Neural progenitor cell (in vitro differentiated cells): ENCODE measurements at regions not wholly inside any gene's neighbourhood (a gene's known extent, or its start where the extent isn't known, plus 50 kb on each side); places are given as distances from the start of the nearest gene placed in this dataset.

Experiments used
- EZH2 ChIP-seq: fragments of 200-600 bp; sonication (generic); IDR thresholded peaks from 2 replicates; pipeline ENCODE4 v1.6.1; 2017; ENCODE audit warnings: antibody characterized with exemption, mild to moderate bottlenecking, moderate library complexity
- TF ChIP-seq, protein P1 (sequence below): fragments of 200-600 bp; sonication (generic); IDR thresholded peaks from 2 replicates; pipeline ENCODE4 v1.5.1; 2017; ENCODE audit warnings: antibody characterized with exemption, mild to moderate bottlenecking

DNA sequence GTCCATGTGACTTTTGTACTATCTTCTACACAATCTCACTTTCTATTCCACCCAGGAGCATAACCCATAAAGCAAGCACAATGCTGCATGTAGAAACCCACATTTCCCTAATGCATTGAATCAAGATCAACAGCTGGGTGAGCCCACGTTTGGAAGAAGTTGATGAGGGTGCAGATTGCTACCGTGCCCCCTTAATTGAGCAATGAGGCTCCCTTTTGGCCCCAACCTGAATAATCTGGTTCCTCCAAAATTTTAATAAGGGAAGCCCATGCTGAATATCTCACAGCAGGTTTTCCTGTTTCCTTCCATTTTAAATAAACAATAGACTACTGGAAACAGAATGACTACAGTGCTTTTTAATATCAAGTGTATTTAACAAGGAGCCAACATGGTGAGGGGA lies 403.6 kb upstream of the SGCG start:
- TF ChIP-seq, protein P1, sequence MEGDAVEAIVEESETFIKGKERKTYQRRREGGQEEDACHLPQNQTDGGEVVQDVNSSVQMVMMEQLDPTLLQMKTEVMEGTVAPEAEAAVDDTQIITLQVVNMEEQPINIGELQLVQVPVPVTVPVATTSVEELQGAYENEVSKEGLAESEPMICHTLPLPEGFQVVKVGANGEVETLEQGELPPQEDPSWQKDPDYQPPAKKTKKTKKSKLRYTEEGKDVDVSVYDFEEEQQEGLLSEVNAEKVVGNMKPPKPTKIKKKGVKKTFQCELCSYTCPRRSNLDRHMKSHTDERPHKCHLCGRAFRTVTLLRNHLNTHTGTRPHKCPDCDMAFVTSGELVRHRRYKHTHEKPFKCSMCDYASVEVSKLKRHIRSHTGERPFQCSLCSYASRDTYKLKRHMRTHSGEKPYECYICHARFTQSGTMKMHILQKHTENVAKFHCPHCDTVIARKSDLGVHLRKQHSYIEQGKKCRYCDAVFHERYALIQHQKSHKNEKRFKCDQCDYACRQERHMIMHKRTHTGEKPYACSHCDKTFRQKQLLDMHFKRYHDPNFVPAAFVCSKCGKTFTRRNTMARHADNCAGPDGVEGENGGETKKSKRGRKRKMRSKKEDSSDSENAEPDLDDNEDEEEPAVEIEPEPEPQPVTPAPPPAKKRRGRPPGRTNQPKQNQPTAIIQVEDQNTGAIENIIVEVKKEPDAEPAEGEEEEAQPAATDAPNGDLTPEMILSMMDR = no peak
- no peak for TF ChIP-seq EZH2
